ENCODE measurements at regions not wholly inside any gene's neighbourhood (a gene's known extent, or its start where the extent isn't known, plus 50 kb on each side); places are given as distances from the start of the nearest gene placed in this dataset.

DNA sequence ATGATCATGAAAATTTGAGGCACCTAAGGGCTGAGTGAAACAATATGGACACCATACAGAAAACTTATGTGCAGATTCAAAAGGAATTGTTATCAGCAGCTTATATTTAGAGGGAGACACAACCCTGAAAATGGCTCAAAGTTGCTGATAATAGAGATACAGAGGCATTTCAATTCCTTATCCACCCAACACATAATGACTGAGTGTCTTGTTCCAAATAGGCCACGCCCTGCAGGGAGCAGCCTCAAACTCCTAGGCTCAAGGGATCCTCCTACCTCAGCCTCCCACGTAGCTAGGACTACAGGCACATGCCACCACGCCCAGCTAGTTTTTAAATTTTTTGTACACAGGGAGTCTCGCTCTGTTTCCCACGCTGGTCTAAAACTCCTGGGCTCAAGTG is 79.0 kb downstream of the LBH start:
- DNase-seq (ENCODE audit: low read depth), result no peak

DNA sequence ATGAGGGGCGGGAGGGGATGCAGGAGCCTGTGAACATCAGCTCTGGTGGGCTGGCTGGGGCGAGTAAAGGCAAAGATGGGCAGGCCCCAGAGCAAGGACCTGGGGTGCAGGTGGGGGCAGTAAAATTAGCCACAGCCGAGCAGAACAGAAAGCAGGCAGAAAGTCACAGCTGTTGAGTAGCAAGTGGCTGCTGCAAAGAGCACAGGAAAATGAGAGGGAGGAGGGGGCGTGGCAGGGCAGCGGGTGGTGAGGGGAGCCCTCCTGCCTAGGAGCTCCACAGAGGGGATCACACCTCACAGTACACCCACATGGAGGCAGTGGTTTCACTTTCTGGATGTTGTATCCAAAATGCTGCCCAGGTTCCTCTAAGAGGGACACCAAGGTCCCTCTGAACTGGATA is 79.6 kb downstream of the LBH start:
- DNase-seq (ENCODE audit: low read depth), result no peak

DNA sequence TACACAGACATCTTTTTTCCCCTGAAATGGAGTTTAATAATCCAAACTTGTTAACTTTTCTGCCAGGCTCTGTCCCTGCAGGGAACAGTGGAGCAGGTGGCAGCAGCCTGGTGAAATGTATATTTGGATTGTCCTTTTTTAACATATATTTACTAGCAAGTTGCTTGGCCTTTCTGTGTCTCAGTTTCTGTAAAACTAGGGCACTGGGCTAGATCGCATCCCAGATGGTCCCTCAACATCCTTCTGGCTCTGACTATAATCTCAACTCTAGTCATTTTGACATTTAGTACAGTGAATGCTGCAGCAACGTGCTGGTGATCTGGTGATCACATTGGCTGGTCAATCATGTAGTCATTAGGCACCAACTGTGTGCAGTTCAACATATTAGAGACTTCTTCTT is 80.4 kb downstream of the LBH start:
- no peak for DNase-seq (ENCODE audit: low read depth)

- DNase-seq (ENCODE audit: low read depth), result no peak
Observed at GRCh38 chr2:30312916-30313315, 81.6 kb downstream of the LBH start.

DNA sequence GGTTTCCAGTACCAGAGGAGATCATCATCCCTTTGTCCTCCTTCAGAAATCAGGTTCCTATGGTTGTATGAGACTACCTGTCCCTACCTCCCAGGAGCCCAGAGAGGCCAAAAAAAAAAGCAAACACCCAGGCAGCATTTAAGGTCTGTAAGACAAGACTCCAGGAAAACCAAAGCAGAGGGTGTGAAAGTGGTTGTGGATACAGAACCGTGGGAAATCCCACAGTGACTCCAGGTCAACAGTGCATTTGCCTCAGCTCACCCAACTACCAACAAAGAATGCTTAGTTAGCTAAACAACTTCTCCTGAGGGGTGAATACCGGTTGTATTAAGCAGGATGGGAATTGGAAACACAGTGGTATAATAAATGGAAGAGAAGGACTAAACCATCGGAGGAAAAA is 83.6 kb downstream of the LBH start:
- no peak for DNase-seq (ENCODE audit: low read depth)

DNA sequence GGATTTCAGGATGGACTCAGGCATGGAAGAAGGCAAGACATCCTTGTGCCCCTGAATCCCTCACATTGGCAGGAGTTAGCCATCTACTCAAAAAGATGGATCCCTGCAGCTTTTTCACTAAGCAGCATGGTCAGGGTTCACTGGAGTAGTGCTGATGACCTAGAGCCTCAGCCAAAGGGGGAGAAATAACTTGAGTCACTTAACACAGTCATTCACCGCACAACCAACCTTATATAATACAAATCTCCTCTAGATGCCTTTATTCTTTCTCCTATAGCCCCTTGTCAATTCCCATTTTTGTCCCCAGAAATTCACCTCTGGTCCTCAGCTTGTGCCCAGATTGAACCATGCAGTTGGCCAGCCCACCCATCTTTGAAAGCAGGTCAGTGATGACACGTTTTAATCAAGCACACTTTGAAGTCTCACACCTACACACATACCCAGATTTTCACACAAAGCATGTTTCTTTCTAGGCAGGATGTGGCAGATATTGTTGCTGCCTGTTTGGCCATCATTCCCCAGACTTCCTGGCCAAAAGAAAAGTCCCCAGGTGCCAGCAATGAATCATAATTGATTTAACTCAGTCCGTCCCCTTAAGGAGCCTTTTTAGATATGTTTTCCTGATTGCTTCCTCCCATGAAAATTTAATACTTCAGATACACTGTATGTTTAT is 84.2 kb downstream of the LBH start:
- DNase-seq (ENCODE audit: low read depth), result peak; percentile 15

DNA sequence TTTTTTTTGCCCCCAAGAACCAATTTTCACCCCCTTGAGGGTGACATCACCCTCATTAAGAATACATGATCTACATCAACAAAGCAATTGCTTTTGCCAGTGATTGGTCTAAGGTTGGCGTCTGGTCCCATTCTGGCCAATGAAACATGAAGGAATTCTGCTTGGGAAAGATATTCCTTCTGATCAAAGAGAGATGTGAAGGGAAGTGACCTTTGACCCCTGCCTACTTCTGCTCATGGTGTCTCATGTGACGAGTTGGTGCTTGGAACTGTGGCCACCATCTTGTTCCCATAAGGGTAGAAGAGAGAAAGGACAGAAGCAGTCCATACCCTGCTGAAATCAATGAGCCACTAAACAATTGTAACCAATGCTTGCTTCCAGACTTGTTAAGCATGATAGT is 85.1 kb downstream of the LBH start:
- DNase-seq (ENCODE audit: low read depth), result no peak

DNA sequence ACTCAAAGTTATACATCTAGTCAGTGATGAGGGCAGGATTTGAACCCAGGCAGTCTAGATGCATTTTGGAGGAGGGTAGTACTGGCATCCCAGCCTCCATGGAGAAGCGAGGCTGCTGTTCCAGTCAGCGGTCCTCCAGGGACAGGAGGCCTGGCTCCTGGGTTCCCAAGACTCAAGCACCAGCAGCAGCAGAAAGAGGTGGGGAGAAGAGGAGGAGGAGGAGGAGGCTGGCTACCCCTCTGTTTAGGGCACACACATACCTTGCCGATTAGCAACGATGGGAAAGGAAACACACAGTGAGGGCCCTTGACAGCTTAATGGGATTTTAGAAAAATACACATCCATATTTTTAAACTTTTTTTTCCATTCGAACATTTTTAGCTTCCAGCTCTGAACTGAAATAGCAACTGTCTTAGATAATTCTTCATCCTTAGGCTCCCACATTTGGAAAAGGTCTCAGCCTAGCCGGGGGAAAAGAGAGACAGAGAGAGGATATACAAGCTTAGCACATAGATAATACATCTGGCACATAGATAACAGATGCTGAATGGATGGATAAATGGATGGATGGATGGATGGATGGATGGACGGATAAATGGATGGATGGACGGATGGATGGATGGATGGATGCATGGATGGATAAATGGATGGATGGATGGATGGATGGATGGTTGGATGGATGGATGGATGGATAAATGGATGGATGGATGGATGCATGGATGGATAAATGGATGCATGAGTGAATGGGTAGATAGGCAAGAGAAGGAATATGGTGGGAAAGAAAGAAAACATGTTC is 87.9 kb downstream of the LBH start:
- DNase-seq (ENCODE audit: low read depth), result no peak

DNA sequence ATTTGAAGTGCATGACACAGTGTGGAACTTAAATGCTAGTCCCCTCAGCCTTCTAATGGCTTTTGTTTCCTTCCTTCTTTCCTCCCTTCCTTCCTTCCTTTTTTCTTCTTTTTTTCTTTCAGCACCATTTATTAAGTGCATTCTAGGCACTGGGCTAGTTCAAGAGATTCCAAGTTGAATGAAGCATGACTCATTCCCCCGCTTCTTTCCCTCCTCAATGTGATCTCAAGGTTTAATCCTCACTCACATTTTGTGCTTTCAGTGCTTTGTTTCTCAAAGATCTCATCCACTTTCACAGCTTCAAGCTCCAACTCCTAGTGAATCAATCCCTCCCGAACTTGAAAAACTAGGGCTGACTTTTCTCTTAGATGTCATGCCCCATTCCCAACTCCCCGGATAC is 90.1 kb downstream of the LBH start:
- no peak for DNase-seq (ENCODE audit: low read depth)

GRCh38 chr2:30323499-30323898 is 92.2 kb downstream of the LBH start:
- no peak for DNase-seq (ENCODE audit: low read depth)

- DNase-seq (ENCODE audit: low read depth), result no peak
Observed at GRCh38 chr2:30324245-30324908, 93.0 kb downstream of the LBH start.

DNA sequence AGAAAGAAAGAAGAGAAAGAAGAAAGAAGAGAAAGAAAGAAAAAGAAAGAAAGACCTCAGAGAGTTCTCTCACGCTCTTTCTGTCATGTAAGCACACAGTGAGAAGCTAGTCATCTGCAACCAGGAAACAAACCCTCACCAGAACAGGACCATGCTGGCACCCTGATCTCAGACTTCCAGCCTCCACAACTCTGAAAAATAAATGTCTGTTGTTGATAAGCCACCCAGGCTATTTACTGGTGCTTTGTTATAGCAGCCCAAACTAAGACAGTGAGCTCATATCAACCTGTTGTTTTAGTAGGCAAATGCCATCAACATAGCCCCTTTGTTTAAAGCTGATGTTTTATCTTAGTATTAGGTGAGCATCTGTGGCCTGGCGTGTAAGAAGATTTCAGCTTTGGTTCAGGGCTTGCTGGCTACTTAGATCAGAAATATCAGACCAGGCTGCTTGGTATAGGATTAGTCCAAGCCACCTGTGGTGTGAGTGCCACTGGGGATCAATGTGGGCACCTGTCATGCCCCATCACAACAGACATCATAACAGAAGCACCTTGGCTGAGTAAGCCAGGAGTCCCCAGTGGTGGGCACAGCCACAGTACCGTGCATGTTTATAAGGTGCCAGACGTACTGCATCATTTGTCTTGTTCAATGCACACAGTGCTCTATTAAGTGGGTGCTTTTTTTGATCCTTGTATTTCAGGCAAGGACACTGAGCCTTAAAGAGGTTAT is 94.4 kb downstream of the LBH start:
- DNase-seq (ENCODE audit: low read depth), result no peak

- DNase-seq (ENCODE audit: low read depth), result no peak
Observed at GRCh38 chr2:30326497-30326896, 95.2 kb downstream of the LBH start.

GRCh38 chr2:30331038-30331437 is 99.7 kb downstream of the LBH start:
- DNase-seq (ENCODE audit: low read depth), result no peak

- DNase-seq (ENCODE audit: low read depth), result no peak
Observed at GRCh38 chr2:30331869-30332268, 100.5 kb downstream of the LBH start.

DNA sequence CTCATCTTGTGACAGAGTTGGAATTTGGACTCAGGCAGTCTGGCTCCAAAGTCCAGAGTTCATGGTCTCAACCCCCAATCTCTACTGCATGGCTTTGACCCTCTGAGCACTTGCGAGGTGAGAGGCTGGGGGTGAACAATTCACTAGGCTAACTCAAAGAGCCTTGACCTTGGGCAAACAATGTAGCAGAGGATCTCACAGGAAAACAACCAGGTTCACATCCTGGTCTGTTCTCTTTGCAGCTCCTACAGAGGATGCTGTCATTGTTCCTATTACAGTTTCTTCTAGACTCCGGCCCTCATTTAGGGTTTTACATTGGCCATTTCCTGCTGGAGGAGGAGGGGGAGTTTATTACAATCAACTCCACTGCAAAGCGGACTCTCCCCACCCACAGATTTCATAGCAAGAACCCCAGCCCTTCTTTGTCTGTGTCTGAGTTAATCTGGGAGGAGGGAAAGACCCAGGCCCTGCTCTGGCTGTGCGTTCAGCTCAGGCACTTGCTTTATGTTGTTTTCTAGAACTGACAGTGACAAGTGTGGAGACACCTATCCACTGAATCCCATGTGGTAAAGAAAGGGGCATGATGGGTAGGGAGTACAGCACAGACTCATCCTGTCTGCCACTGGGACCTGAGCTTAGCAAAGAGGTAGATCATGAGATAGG is 101.6 kb downstream of the LBH start:
- DNase-seq (ENCODE audit: low read depth), result peak; percentile 25

DNA sequence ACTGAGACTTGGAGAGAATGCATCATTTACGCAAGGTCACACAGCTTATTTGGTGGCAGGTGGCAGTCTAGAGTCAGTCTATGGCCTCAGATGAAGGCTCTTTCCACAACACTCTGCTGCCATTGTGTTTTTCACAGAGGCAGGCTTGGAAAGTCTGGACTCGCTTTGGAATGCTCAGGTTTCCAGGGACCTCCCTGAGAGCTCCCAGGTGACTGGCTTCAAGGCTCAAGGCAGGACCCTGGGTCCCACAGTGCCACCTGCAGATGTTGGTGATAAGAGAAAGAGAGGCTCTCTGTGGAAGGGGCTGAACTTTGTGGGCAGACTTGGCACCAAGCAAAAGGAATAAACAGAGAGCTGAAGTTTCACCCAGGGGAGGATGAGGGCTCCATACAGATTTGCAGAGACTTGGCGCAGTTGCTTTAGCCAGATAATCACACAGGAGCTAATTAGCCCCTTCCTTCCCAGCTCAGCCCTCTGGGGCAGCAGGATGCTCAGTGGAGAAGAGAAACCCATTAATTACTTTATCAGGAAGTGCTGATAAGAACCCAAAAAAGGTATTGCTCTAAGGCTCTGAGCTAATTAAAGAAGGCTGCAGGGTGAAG is 103.5 kb downstream of the LBH start:
- no peak for DNase-seq (ENCODE audit: low read depth)

GRCh38 chr2:30336084-30336483 is 104.8 kb downstream of the LBH start:
- no peak for DNase-seq (ENCODE audit: low read depth)

DNA sequence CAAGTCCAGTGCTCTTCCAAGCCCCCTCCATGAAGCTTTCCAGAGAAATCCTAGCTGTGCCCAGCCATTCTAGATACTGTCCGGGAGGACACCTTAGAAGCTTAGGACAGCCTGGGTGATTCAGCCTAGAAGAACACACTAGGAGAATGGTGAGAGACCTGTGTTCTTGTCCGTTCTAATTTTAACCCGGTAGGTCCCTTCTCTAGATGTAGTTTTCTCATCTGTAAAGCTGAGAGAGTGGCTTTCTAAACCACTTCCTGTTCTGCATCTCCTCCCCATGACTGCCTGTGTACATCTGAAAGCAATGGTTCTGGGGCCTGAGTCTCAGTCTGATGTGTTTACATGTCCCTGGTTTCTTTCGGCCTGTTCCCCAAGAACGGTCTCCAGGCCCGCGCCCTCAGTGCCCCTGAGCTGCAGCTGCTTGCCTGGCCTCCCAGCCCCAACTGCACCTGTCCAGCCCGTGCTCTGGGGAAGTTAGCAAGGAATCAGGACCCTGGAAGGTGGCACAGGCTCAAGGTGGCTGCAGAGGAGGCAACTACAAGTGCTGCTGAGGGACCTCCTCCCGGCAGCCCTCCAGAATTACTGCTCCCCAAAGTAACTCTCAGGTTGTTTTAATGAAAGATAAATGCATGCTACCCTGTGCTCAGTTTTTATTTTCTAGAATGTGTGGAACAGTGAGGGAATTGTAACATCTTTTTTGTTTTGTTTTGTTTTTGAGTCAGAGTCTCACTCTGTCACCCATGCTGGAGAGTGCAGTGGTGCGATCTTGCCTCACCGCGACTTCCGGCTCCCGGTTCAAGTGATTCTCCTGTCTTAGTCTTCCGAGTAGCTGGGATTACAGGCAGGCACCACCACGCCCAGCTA is 105.9 kb downstream of the LBH start:
- peak; percentile 26 for DNase-seq (ENCODE audit: low read depth)

DNA sequence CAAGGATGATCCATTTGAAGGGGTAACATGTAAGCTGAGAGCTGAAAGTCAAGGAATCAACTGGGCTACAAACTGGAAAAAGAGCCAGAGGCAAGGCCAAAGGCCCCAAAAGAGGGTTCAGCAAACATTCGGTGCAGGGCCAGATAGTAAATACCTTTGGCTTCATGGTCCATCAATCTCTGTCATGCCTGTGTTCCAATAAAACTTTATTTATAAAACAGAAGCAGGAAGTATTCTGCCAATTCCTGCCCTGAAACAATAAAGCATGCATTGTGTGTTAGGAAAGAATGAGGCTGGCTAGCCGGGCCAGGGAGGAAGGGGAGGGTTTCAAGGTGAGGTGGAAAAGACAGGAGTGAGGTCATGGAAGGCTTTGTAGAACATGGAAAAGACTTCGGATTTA is 107.1 kb downstream of the LBH start:
- no peak for DNase-seq (ENCODE audit: low read depth)

- no peak for DNase-seq (ENCODE audit: low read depth)
Observed at GRCh38 chr2:30339071-30339470, 107.7 kb downstream of the LBH start.

Measured in activated gamma-delta T cell treated with anti-CD3 and anti-CD28 coated beads, Interleukin-2, amount 50 U/mL, for 16 hours (primary cell).